ENCODE measurements at regions not wholly inside any gene's neighbourhood (a gene's known extent, or its start where the extent isn't known, plus 50 kb on each side); places are given as distances from the start of the nearest gene placed in this dataset.

DNA sequence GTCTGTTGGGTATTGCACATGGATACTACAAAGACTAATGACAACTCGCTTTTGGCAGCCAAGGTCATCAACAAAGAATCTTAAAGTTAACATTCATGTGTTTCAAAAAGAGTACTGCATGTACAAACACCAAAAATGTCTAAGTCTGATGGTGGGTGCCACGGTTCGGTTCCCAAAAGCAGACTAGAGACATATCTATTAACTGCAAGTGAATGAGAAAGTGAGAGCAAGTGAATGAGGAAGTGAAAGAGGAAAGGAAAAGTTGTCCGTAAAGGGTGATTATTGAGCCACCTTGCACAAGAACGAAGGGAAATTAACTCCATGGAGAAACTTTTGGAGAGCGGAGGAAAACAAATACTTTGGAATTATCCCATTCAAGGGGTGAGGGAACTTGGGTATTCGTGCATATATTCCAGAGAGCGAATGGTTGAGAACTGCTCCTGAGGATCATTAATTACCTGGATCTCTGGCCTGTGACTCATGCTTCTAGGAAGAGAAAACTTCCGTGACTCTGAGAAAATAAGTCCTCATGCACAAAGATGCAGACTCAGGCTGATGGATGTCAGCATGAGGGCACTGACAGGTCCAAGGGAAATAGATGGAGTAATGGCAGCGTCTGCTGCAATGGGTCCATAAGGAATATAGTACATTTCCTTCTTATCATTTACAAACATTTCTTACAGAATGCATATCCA, 336.5 kb upstream of the TGFBR2 start:
- DNase-seq = no peak

DNA sequence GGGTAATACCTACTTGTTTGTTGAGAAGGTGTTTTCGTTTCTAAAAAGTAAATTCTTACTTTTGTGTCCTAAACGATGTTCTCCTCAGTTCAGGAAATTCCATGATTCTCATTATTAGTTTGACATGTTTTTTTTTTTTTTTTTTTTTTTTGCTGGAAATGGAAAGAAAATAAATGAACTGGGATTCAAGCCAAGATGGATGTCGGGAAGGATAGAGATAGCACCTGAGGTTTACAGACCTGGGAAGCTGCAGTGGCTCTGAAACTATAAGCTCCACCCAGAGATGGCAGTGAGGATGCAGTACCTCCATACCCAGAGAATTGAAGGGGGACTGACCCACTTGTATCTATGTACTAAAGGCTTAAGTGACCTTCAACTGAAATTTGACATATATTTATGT, 334.6 kb upstream of the TGFBR2 start:
- DNase-seq = no peak

DNA sequence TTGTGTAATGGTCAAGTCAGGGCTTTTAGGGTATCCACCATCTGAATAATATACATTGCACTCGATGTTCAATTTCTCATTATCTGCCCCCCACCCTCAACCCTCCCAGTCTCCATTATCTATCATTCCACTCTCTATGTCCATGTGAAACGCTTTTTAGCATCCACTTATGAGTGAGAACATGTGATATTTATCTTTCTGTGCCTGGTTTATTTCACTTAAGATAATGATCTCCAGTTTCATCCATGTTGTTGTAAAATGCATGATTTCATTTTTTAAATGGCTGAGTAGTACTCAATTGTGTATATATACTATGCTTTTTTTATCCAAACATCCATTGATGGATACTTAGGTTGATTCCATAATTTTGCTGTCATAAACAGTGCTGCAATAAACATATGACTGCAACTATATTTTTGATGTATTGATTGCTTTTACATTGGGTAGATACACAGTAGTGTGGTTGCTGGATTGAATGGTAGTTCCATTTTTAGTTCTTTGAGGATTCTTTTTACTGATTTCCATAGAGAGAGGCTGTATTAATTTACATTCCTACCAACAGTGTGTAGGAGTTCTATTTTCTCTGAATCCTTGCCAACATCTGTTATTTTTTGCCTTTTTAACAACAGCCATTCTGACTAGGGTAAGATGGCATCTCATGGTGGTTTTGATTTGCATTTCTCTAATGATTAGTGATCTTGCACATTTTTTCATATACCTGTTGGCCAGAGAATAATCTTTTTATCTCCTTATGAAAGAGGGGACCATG, 332.9 kb upstream of the TGFBR2 start:
- DNase-seq = no peak

DNA sequence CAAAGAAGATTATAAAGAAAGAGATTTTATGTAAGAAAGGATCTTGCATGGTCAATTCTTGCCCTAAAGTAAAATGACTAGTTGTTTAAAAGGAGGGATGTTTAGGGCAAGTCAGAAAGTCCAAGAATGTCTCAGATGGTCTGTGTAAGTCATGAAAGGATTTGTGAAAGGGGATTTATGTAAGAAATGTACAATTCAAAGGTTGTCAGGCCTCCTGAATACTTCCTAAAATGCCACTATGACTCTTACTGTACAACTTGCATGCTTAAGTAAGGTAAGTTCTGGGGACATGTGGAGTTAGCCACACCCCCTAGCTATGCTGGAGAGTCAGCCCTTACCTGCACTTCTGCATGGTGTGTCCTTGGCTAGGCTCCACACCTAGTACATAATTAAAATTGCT, 328.9 kb upstream of the TGFBR2 start:
- no peak for DNase-seq

DNA sequence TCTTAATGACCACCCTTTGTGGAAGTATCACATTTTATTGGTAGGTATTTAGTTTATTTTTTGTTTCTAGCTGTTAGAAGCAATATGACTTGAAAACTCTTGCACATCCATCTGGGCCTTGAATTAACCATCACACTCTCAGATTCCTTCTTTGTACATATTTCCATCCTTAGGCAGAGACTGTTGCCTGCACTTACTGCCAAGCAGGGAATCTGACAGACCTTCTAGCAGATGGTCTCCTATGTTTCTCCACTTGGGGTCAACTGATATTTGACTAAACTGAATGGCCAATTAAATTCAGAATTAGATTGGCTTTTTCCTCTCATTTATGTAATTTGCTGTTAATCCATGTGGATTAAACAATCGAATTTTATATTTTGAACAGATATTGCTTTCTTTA, 324.9 kb upstream of the TGFBR2 start:
- no peak for DNase-seq

DNA sequence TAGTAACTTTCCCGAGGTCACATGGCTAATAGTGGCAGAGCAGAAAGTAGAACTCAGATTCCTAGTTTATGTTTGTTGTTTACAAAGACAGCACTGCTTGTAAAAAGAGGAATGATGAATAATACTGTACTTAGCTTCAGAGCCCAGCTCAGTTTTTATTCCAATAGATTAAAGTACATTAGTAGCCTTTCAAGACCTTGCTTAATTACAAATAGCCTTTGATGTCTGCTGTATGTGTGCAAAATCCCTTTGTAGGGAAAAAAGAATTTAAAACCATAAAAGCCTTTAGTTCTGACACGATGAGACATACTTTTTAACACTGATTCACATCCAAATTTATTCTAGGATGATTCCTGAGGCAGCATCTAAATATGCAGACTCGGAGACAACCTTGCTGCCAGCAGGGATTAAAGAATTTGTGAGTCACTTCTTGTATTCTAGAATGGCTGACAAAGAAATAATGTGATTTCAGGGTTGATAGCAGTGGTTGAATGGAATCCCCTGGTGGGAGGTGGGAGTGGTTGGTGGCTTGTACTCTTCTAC, 324.2 kb upstream of the TGFBR2 start:
- no peak for DNase-seq

DNA sequence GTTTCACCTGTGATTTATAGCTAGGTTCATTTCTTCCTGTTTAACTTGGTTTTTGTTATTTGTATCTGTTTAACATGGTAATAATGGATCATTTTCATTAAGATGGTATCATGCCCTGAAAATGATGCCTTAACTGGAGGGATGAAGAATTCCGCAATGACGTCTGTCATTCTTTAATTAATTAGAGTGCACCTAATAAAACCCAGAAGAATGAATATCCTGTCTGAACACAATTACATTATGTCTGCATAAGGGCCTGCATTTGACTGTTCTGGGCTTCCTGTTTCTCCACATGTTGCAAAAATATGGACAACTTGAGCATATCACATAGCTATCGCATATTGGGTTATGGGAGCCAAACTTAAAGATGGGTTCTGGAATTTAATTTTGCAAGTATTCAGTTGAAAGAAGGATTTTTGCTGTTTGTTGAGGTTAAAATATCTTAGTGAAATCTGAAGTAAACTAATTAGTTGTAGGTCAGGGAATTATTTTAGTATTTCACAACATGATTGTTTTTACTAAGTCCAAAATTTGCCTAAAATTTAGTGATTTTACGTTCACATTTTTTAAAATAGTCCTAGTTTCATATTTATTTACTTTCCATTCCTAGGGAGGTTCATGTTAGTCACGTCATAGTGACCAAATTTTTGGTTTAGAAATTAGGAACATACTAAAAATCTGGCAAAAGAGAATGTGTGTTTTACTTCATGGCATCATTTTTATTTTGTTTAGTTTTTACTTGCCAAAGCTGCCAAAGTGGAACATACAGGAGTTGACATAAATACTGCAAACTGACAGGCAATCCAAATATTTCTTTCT, 321.0 kb upstream of the TGFBR2 start:
- no peak for DNase-seq

DNA sequence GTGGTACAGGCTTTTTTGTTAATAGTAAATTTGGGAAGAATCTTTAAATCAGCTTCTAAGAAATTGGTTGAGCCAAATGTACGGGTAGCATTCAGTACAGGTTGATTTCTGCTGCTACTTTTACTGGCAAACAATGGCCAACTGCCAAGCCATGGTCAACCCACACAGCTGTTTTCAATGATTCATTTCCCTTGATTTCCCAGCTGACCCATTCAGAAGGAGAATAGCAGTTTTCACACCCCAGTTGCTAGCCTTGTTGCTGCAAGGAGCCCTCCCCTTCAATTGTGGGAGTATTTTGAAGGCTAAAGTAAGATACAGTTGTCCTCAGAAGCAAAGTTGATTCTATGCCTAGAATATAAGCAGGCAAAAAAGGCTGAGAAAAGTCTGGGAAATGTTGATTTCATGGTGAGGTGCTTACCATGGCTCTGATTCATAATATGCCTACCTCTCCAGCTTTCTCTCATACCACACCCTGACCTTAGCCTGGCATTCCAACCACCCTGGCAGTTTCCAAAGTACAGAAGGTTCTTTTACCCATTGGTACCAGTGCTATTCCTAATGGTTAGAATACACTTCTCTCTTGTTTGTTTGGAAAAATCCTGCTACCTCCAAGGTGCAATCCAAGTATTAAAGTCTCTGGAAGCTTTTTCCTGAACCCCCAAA, 320.3 kb upstream of the TGFBR2 start:
- DNase-seq = no peak

DNA sequence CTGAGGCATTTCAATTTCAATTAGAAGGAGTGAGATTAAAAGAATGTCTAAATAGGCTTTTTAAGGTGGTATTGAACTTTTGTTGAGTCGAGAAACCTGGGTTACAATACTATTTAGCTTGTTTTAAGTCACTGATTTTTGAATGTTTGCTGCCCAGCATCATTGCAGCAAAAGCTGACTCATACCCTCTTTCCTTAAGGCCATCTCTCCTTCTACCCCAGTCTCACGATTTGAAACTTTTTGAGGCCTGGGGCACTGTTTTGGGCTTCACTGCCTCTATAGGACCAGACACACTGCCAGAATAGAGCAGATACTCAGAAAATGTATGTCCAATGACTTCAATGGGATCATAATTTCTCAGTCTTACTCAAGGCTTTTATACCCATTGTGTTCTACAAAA, 319.6 kb upstream of the TGFBR2 start:
- DNase-seq = no peak

DNA sequence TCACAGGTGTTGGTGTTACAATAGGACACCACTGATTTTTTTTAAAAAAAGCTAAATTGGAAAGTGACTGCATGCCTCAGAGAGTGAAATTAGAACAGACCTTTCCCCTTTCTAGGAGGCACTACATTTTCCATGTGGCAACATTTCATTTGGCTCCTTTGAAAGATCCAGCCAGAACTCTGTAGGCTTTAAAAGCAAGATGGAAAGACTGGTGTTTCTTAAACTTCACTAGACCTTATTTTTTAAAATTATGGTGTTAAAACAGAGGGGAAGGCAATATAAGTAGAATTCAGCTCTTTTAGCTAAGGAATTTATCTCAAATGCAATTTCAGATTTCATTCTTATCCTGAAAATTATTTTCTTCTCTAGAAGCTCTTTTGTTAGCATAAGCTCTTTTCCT, 317.6 kb upstream of the TGFBR2 start:
- no peak for DNase-seq

DNA sequence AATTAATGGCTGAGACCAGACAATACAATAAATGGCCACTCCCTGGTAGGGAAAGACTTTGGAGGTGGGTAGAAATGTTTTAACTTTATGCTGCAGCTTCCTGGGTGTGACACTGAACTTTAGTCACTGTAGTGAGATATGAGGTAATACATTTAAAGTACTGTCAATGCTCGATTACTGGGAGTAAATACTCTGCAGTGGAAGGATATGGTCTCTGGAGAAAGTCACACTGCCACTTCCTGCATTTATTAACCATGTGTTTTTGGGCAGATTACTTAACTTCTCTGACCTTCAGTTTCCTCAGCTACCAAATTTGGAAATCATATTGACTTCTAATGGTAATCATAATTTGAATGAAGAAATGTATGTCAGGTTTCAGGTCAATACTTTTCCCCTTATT, 317.1 kb upstream of the TGFBR2 start:
- no peak for DNase-seq

DNA sequence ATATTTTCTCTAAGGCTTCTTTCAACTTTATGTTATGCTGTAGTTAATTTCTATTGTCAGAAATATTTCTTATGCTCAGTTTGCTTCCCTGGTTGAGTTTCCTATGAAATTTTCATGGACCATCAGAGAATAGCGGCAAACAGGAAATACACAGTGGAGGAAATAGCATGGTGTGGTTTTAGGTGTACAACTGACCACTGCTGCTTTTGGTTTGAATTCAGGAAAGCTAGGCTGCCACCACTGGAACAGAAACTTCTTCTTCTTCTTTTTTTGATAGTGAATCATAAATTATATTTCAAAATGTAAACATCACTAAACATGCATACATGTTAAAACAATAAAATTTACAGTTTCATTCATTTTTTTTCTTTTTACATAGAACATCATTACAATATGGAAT, 316.6 kb upstream of the TGFBR2 start:
- no peak for DNase-seq

DNA sequence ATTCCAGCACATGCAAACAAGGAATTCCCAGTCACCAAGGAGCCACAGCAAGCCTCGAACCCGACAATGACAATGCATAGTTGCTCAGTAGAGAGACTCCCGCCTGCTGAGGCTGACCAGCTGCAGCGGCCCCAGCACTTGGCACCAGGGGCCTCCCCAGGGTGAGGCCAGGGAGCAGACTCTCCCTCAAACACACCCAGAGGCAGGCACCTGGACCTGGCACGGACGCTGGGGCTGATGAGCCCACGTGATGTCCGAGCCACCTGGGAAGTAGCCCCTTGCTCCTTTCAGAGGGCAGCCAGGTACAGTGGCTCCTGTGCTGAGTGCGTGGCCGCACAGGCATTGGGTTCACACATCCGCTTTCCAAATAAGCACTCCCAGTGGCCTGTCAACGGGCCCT, 315.9 kb upstream of the TGFBR2 start:
- DNase-seq = no peak

DNA sequence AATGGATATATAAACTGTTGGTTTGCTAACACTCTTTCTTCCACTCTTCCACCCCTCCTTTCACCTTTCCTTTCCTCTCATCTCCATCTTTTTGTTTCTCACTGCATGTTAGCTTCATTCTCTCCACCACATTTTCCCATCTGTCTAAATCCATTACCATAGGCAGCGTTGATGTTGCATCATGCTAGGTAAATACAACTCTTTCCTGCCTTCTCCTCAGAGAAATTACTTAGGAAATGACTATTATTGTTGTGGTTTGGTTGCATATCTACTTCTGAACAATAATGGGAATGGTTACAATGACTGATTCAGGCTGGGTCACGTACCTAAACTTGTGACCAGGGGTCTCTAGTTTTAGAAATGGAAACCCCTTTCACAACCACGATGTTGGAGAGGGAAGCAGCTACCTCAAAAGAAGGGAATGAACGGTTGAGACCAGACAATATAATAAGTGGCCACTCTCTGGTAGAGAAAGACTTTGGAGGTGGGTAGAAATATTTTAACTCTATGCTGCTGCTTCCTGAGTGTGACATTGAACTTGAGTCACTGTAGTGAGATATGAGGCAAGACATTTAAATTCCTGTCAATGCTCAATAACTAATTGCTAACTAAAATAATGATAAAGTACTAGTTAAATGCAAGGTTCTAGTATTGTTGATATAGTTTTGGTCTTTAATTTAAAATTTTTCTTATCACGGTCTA, 314.1 kb upstream of the TGFBR2 start:
- no peak for DNase-seq

DNA sequence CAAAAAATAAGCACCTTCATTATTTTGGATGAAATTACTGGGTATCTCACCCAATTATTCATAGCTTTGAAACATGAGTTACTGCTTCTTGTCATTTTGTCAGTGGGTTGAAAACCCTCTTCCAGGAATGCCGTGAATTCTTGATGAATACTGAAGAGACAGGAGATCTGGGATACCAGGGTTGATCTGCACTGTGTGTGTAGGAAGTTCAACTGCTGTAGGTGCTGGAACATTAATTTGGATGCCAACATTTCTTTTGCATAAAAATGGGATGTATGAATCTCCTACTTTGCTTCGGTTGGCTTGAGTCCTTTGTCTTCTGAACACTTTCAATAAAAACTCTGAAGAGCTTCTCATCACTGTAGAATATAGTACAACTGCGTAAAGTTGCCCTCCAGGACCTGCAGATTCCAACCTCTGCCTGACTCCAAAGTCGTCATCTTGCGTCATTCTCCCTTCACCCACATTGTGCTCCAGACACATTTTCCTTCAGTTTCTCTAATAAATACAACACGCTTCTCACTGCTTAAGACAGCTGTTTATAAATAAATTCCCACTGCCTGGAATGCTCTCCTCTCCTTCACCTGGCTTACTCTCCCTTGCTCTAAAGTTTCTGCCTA, 312.7 kb upstream of the TGFBR2 start:
- no peak for DNase-seq

DNA sequence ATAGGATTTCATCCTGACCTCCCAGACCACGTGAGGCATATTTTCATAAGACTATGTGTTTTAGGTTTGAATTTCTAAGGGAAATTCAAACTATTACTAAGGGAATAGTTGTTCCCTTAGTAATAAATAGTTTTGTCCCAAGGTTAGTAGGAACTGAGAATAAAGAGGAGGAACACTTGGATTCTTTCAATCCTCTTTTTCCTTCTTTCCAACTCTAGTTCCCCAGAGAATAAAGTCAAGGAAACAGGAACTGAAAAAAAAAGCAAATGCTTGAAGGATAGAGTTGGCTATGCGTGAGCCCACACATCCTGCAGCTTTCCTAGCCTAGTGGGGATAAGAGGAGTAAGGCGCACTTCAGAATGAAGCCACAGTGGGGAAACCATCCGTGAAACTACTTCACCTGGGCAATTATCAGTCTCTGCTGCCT, 312.1 kb upstream of the TGFBR2 start:
- no peak for DNase-seq

DNA sequence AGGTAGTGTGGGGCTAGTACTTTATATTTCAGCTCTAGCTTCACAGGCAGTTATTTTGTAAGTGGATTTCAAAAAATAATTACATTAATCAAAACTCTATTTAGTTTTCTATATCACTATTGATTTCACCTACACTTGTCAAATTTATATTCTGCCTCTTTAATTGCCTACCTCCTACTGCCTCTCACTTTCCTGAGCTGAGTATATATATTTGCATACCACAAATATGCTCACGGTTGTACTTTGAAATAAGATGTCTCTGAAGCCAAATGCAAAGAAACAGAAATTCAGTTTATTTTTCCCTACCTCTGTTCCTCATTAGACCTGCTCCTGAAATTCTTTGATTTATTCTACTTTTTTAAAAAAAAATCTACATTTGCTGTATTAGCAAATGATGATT, 309.3 kb upstream of the TGFBR2 start:
- no peak for DNase-seq

DNA sequence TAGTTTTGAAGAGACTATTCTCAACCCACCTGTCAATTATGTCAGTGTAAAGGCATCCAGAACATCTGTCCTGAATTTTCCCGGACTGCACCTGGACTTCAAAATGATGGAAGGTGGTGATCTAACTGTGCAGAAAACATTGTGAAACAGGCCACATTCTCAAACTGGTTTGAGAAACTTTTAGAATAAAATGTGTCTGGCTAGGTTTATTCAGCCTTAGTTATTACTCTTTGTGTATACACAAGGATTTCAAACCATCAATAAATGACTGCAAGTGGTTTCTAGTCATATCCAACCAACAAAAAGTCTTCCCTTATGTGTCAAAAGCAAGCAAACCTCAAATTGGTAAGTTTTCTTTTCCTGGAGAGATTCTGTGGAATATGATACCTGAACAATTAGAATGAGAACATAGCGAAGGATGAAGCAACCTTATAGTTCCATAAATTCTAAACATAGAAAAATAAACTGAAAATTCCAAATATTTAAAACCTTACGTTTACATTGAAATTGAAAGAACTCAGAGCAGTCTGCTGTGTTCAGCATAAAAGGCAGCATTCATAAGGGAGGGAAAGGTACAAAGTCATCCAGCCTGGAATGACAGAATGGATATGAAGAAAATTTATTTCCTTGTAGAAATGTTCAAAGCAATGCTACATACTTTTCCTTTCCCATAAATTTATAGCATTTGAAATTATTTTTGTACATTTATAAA, 306.6 kb upstream of the TGFBR2 start:
- no peak for DNase-seq

DNA sequence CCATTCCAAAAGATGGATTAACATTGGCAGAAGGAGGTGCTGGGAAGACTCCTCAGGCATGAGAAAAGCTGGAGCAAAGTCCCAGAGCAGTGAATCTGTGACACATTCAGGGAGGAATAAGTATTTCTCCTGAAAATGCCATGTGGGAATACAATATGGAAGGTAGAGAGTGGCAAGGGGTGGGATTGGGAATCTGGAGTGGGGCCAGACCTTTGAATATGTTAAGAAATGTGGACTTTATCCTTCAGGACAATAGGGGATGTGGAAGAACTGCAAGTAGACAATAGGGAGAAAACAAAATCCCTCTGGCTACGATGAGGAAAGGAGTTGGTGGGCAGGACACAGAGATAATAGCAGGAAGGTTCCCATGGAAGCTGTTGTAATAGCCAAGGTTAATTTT, 305.6 kb upstream of the TGFBR2 start:
- no peak for DNase-seq

DNA sequence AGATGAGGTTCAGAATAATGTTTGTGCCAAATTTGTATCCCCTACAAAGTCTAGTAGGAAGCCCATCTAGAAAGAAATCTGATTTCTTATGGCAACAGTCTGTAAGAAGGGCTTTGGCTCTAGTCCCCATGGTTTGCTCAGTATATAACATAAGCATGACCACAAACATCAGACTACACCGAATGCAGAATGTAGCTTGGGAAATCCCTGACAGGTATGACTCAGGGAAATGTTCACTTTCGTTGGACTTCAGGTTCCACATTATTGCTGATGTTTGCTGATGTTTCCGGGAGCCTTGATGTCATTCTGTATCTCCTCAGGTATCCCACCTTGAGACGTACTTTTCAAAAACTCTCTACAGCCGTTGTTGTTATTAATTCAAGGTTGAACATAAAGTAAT, 304.4 kb upstream of the TGFBR2 start:
- no peak for DNase-seq

DNA sequence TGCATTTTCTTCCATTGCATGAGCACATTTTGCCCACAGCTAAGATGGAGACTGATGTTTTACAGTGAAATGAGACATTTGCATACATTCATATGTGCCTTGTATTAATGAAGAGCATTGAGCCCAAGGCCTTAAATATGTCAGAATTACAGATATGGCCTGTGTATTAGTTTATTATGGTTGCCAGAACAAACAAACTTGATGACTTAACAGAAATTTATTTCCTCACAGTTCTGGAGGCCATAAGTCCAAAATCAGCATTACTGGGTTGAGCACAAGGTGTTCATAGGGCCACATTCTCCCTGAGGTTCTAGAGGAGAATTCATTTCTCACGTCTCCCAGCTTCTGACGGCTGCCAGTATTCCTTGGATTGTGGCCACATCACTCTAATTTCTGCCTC, 302.6 kb upstream of the TGFBR2 start:
- no peak for DNase-seq
